GM23338 (cell line): ENCODE measurements at regions not wholly inside any gene's neighbourhood (a gene's known extent, or its start where the extent isn't known, plus 50 kb on each side); places are given as distances from the start of the nearest gene placed in this dataset.

Experiments
- ATAC-seq: fragments of 200-7000 bp; cut with Tn5 transposase; 3 replicates; pipeline ENCODE4 v1.9.1; 2020
- DNase-seq: peaks from one replicate; pipeline ENCODE4 v3.0.0-alpha.2; 2015; ENCODE audit warnings: low spot score
- H2AFZ ChIP-seq: fragments of 200-600 bp; sonication (generic); 2 replicates; pipeline ENCODE4 v1.8.0; 2016; ENCODE audit warnings: antibody characterized with exemption, mild to moderate bottlenecking, moderate library complexity
- H3F3A ChIP-seq: fragments of 200-600 bp; sonication (generic); replicated peaks from 2 replicates; pipeline ENCODE4 v1.8.0; 2017; ENCODE audit warnings: antibody characterized with exemption, mixed run types, low read depth
- H3K27ac ChIP-seq: fragments of 200-600 bp; sonication (generic); 2 replicates; pipeline ENCODE4 v1.6.1; 2016; ENCODE audit warnings: low read depth
- H3K27me3 ChIP-seq: fragments of 200-600 bp; sonication (generic); 2 replicates; pipeline ENCODE4 v1.8.0; 2016; ENCODE audit warnings: mild to moderate bottlenecking, mixed run types, moderate library complexity; ENCODE audit not compliant: insufficient read depth
- H3K36me3 ChIP-seq: fragments of 200-600 bp; sonication (generic); 2 replicates; pipeline ENCODE4 v1.8.0; 2016; ENCODE audit warnings: mild to moderate bottlenecking; ENCODE audit not compliant: insufficient read depth
- H3K4me1 ChIP-seq: fragments of 200-600 bp; sonication (generic); 2 replicates; pipeline ENCODE4 v1.8.0; 2016; ENCODE audit warnings: mild to moderate bottlenecking, moderate library complexity; ENCODE audit not compliant: insufficient read depth
- H3K4me2 ChIP-seq: fragments of 200-600 bp; sonication (generic); 2 replicates; pipeline ENCODE4 v1.7.1; 2017; ENCODE audit warnings: mixed run types
- H3K4me3 ChIP-seq: fragments of 200-600 bp; sonication (generic); 2 replicates; pipeline ENCODE4 v1.6.1; 2016; ENCODE audit warnings: mixed run types
- H3K79me2 ChIP-seq: fragments of 200-600 bp; sonication (generic); replicated peaks from 2 replicates; pipeline ENCODE4 v1.8.0; 2017; ENCODE audit warnings: mild to moderate bottlenecking; ENCODE audit not compliant: insufficient read depth
- H3K9me2 ChIP-seq: fragments of 200-600 bp; sonication (generic); 2 replicates; pipeline ENCODE4 v1.8.0; 2017; ENCODE audit not compliant: insufficient read depth
- H4K20me1 ChIP-seq: fragments of 200-600 bp; sonication (generic); replicated peaks from 2 replicates; pipeline ENCODE4 v1.8.0; 2017; ENCODE audit warnings: mild to moderate bottlenecking; ENCODE audit not compliant: insufficient read depth
- H3K27ac Mint-ChIP-seq: 2 replicates; pipeline ENCODE4 v1.8.0; 2020; ENCODE audit warnings: inconsistent platforms, mild to moderate bottlenecking, moderate library complexity, mixed read lengths
- H3K27me3 Mint-ChIP-seq: 3 replicates; pipeline ENCODE4 v1.8.0; 2022; ENCODE audit warnings: low read depth, mild to moderate bottlenecking, moderate library complexity, mixed read lengths, inconsistent platforms; ENCODE audit not compliant: insufficient read depth, poor library complexity
- H3K36me3 Mint-ChIP-seq: 3 replicates; pipeline ENCODE4 v1.8.0; 2021; ENCODE audit warnings: low read depth, mild to moderate bottlenecking, inconsistent platforms, moderate library complexity, mixed read lengths
- H3K4me1 Mint-ChIP-seq: 3 replicates; pipeline ENCODE4 v1.8.0; 2020; ENCODE audit warnings: mild to moderate bottlenecking, inconsistent platforms, mixed read lengths
- H3K4me3 Mint-ChIP-seq: 3 replicates; pipeline ENCODE4 v1.8.0; 2021; ENCODE audit warnings: moderate library complexity, mild to moderate bottlenecking, inconsistent platforms, mixed read lengths
- H3K9me3 Mint-ChIP-seq: 3 replicates; pipeline ENCODE4 v1.8.0; 2020; ENCODE audit warnings: moderate library complexity, mild to moderate bottlenecking, inconsistent platforms, mixed read lengths
- CREB1 ChIP-seq: fragments of 250-450 bp; sonication (Bioruptor Pico); IDR thresholded peaks from 2 replicates; pipeline ENCODE4 v1.5.0; 2020; ENCODE audit warnings: low read depth, mild to moderate bottlenecking, moderate library complexity
- EZH2 ChIP-seq: fragments of 200-600 bp; sonication (generic); IDR thresholded peaks from one replicate; pipeline ENCODE4 v1.8.0; 2017; ENCODE audit warnings: antibody characterized with exemption, mild to moderate bottlenecking, low read depth; ENCODE audit not compliant: unreplicated experiment
- EZH2phosphoT487 ChIP-seq: fragments of 200-600 bp; sonication (generic); IDR thresholded peaks from one replicate; pipeline ENCODE4 v1.8.1; 2018; ENCODE audit warnings: antibody characterized with exemption; ENCODE audit not compliant: unreplicated experiment
- JUNB ChIP-seq: IDR thresholded peaks from one replicate; pipeline ENCODE4 v1.6.1; 2016; ENCODE audit warnings: antibody characterized with exemption; ENCODE audit not compliant: unreplicated experiment
- NANOG ChIP-seq: IDR thresholded peaks from 2 replicates; pipeline ENCODE4 v1.6.1; 2016; ENCODE audit warnings: antibody characterized with exemption, borderline replicate concordance
- POLR2AphosphoS5 ChIP-seq: IDR thresholded peaks from 2 replicates; pipeline ENCODE4 v1.6.1; 2016; ENCODE audit warnings: antibody characterized with exemption, low read depth
- STAT1 ChIP-seq: IDR thresholded peaks from one replicate; pipeline ENCODE4 v1.6.1; 2016; ENCODE audit warnings: antibody characterized with exemption; ENCODE audit not compliant: unreplicated experiment
- ZNF114 ChIP-seq: fragments of 250-450 bp; sonication (Bioruptor Pico); IDR thresholded peaks from 2 replicates; pipeline ENCODE4 v1.5.0; 2020; ENCODE audit warnings: mild to moderate bottlenecking, moderate library complexity
- ZNF331 ChIP-seq: fragments of 250-450 bp; sonication (Bioruptor Pico); IDR thresholded peaks from 2 replicates; pipeline ENCODE4 v1.5.0; 2020; ENCODE audit warnings: low read depth, mild to moderate bottlenecking, moderate library complexity
- TF ChIP-seq, protein P1 (sequence below): IDR thresholded peaks from 2 replicates; pipeline ENCODE4 v1.6.1; 2016; ENCODE audit warnings: antibody characterized with exemption
- TF ChIP-seq, protein P2 (sequence below): fragments of 250-450 bp; sonication (Bioruptor Pico); IDR thresholded peaks from 2 replicates; pipeline ENCODE4 v1.5.0; 2020; ENCODE audit warnings: mild to moderate bottlenecking, moderate library complexity
- TF ChIP-seq, protein P3 (sequence below), 2 experiments: fragments of 200-600 bp in 1 of 2; sonication (generic) in 1 of 2; conservative IDR thresholded peaks; 2 replicates each; pipeline versions ENCODE4 v1.5.1 to v1.6.1; 2016 to 2017; ENCODE audit warnings: antibody characterized with exemption in 2 of 2, low read depth in 2 of 2, mild to moderate bottlenecking in 2 of 2, moderate library complexity in 1 of 2
- TF ChIP-seq, protein P4 (sequence below): IDR thresholded peaks from one replicate; pipeline ENCODE4 v1.6.1; 2018; ENCODE audit warnings: antibody characterized with exemption; ENCODE audit not compliant: unreplicated experiment

DNA sequence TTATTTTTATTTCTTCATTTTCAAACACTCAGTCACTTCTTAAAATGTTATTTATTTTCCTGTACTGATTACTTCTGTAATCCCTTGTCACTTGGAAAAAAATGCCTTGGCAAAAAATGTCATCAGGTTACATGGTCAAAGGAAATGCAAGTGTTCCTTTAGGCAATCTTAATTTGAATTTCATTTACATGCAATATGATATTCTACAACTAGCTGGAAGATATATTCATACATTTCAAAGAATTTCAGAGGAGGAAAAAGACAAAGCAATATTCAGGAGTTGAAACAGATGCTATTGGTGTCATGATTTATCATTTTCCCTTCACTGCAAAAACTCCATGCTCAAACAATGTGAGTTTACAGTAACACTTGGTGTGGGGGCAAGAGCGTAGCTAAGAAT is 1316.6 kb downstream of the FSTL5 start:
- Histone ChIP-seq H3K27ac (no peak overlapping the region), H3K79me2 (no peaks in the 10 kb centered on the region), H3K27me3 (no peaks in the 10 kb centered on the region), H4K20me1 (no peaks in the 10 kb centered on the region), H3K9me2 (no peaks in the 10 kb centered on the region), H3K4me1 (peaks cover 6% of the 10 kb centered on the region; the same call in 1 of the 2 replicates), H3K36me3 (no peaks in the 10 kb centered on the region), H3F3A (no peaks in the 10 kb centered on the region), H3K4me2 (no peak overlapping the region), H3K4me3 (no peak overlapping the region), H2AFZ (no peak overlapping the region)
- H3K27me3 Mint-ChIP-seq, result no peaks in the 10 kb centered on the region
- peaks cover 4% of the 10 kb centered on the region; the same call in 2 of the 3 replicates for H3K4me1 Mint-ChIP-seq
- ATAC-seq (no peak), DNase-seq (no peak)
- H3K36me3 Mint-ChIP-seq, result no peaks in the 10 kb centered on the region
- no peak overlapping the region for H3K27ac Mint-ChIP-seq
- no peak overlapping the region for H3K4me3 Mint-ChIP-seq
- TF ChIP-seq, protein P1, sequence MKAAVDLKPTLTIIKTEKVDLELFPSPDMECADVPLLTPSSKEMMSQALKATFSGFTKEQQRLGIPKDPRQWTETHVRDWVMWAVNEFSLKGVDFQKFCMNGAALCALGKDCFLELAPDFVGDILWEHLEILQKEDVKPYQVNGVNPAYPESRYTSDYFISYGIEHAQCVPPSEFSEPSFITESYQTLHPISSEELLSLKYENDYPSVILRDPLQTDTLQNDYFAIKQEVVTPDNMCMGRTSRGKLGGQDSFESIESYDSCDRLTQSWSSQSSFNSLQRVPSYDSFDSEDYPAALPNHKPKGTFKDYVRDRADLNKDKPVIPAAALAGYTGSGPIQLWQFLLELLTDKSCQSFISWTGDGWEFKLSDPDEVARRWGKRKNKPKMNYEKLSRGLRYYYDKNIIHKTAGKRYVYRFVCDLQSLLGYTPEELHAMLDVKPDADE, result no peak
- TF ChIP-seq STAT1 (no peak), NANOG (no peak), EZH2 (no peak), EZH2phosphoT487 (no peak), ZNF331 (no peak), CREB1 (CRISPR knock-in tag) (no peak), ZNF114 (CRISPR knock-in tag) (no peak), POLR2AphosphoS5 (no peak), JUNB (no peak)
- TF ChIP-seq, protein P2, sequence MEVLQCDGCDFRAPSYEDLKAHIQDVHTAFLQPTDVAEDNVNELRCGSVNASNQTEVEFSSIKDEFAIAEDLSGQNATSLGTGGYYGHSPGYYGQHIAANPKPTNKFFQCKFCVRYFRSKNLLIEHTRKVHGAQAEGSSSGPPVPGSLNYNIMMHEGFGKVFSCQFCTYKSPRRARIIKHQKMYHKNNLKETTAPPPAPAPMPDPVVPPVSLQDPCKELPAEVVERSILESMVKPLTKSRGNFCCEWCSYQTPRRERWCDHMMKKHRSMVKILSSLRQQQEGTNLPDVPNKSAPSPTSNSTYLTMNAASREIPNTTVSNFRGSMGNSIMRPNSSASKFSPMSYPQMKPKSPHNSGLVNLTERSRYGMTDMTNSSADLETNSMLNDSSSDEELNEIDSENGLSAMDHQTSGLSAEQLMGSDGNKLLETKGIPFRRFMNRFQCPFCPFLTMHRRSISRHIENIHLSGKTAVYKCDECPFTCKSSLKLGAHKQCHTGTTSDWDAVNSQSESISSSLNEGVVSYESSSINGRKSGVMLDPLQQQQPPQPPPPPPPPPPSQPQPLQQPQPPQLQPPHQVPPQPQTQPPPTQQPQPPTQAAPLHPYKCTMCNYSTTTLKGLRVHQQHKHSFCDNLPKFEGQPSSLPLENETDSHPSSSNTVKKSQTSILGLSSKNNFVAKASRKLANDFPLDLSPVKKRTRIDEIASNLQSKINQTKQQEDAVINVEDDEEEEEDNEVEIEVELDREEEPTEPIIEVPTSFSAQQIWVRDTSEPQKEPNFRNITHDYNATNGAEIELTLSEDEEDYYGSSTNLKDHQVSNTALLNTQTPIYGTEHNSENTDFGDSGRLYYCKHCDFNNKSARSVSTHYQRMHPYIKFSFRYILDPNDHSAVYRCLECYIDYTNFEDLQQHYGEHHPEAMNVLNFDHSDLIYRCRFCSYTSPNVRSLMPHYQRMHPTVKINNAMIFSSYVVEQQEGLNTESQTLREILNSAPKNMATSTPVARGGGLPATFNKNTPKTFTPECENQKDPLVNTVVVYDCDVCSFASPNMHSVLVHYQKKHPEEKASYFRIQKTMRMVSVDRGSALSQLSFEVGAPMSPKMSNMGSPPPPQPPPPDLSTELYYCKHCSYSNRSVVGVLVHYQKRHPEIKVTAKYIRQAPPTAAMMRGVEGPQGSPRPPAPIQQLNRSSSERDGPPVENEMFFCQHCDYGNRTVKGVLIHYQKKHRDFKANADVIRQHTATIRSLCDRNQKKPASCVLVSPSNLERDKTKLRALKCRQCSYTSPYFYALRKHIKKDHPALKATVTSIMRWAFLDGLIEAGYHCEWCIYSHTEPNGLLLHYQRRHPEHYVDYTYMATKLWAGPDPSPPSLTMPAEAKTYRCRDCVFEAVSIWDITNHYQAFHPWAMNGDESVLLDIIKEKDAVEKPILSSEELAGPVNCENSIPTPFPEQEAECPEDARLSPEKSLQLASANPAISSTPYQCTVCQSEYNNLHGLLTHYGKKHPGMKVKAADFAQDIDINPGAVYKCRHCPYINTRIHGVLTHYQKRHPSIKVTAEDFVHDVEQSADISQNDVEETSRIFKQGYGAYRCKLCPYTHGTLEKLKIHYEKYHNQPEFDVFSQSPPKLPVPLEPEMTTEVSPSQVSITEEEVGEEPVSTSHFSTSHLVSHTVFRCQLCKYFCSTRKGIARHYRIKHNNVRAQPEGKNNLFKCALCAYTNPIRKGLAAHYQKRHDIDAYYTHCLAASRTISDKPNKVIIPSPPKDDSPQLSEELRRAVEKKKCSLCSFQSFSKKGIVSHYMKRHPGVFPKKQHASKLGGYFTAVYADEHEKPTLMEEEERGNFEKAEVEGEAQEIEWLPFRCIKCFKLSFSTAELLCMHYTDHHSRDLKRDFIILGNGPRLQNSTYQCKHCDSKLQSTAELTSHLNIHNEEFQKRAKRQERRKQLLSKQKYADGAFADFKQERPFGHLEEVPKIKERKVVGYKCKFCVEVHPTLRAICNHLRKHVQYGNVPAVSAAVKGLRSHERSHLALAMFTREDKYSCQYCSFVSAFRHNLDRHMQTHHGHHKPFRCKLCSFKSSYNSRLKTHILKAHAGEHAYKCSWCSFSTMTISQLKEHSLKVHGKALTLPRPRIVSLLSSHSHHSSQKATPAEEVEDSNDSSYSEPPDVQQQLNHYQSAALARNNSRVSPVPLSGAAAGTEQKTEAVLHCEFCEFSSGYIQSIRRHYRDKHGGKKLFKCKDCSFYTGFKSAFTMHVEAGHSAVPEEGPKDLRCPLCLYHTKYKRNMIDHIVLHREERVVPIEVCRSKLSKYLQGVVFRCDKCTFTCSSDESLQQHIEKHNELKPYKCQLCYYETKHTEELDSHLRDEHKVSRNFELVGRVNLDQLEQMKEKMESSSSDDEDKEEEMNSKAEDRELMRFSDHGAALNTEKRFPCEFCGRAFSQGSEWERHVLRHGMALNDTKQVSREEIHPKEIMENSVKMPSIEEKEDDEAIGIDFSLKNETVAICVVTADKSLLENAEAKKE, result no peak
- TF ChIP-seq, protein P3, sequence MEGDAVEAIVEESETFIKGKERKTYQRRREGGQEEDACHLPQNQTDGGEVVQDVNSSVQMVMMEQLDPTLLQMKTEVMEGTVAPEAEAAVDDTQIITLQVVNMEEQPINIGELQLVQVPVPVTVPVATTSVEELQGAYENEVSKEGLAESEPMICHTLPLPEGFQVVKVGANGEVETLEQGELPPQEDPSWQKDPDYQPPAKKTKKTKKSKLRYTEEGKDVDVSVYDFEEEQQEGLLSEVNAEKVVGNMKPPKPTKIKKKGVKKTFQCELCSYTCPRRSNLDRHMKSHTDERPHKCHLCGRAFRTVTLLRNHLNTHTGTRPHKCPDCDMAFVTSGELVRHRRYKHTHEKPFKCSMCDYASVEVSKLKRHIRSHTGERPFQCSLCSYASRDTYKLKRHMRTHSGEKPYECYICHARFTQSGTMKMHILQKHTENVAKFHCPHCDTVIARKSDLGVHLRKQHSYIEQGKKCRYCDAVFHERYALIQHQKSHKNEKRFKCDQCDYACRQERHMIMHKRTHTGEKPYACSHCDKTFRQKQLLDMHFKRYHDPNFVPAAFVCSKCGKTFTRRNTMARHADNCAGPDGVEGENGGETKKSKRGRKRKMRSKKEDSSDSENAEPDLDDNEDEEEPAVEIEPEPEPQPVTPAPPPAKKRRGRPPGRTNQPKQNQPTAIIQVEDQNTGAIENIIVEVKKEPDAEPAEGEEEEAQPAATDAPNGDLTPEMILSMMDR (conservative IDR thresholded peaks at IDR 0.05; ENCODE audit: low read depth in 2 of 2), result no peak
- TF ChIP-seq, protein P4, sequence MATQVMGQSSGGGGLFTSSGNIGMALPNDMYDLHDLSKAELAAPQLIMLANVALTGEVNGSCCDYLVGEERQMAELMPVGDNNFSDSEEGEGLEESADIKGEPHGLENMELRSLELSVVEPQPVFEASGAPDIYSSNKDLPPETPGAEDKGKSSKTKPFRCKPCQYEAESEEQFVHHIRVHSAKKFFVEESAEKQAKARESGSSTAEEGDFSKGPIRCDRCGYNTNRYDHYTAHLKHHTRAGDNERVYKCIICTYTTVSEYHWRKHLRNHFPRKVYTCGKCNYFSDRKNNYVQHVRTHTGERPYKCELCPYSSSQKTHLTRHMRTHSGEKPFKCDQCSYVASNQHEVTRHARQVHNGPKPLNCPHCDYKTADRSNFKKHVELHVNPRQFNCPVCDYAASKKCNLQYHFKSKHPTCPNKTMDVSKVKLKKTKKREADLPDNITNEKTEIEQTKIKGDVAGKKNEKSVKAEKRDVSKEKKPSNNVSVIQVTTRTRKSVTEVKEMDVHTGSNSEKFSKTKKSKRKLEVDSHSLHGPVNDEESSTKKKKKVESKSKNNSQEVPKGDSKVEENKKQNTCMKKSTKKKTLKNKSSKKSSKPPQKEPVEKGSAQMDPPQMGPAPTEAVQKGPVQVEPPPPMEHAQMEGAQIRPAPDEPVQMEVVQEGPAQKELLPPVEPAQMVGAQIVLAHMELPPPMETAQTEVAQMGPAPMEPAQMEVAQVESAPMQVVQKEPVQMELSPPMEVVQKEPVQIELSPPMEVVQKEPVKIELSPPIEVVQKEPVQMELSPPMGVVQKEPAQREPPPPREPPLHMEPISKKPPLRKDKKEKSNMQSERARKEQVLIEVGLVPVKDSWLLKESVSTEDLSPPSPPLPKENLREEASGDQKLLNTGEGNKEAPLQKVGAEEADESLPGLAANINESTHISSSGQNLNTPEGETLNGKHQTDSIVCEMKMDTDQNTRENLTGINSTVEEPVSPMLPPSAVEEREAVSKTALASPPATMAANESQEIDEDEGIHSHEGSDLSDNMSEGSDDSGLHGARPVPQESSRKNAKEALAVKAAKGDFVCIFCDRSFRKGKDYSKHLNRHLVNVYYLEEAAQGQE, result no peak
- no peaks in the 10 kb centered on the region for H3K9me3 Mint-ChIP-seq
